IMR-90 (cell line): ENCODE measurements at regions not wholly inside any gene's neighbourhood (a gene's known extent, or its start where the extent isn't known, plus 50 kb on each side); places are given as distances from the start of the nearest gene placed in this dataset.

ENCODE experiments used
- ATAC-seq: fragments of 200-7000 bp; cut with Tn5 transposase; 2 replicates; pipeline ENCODE4 v1.9.1; 2020; ENCODE audit warnings: low read depth, mild to moderate bottlenecking, moderate library complexity
- BruUV-seq: library from RNA; stranded (reverse); fragments of 400-500 nt; replicated peaks from 2 replicates; lab custom pipeline; 2021; lab: Mats Ljungman, UMichigan
- CTCF ChIA-PET: fragments of 300-600 bp; formaldehyde crosslinking; extraction: SDS; loops from one replicate; lab custom pipeline; 2021; ENCODE audit warnings: antibody characterized with exemption; lab: Yijun Ruan, JAX
- POLR2A ChIA-PET: fragments of 300-600 bp; sonication (Branson Sonifier 250); formaldehyde crosslinking; loops from one replicate; lab custom pipeline; 2022; ENCODE audit warnings: antibody characterized with exemption; ENCODE audit not compliant: unreplicated experiment; lab: Charles Lee
- DNase-seq: peaks from one replicate; pipeline ENCODE4 v3.0.0; 2013
- H2AFZ ChIP-seq: replicated peaks from 2 replicates; pipeline ENCODE3; 2013; ENCODE audit warnings: low read length, mild to moderate bottlenecking; ENCODE audit not compliant: poor library complexity
- H2AK5ac ChIP-seq: 2 replicates; pipeline ENCODE4 v1.6.1; 2013; ENCODE audit warnings: low read depth, low read length, inconsistent platforms
- H2AK9ac ChIP-seq: replicated peaks from 2 replicates; pipeline ENCODE3; 2013; ENCODE audit warnings: mild to moderate bottlenecking, low read depth, low read length, moderate library complexity; ENCODE audit not compliant: poor library complexity
- H2BK120ac ChIP-seq: 2 replicates; pipeline ENCODE4 v1.6.1; 2013; ENCODE audit warnings: low read depth, low read length, inconsistent platforms
- H2BK15ac ChIP-seq: 3 replicates; pipeline ENCODE4 v1.6.1; 2013; ENCODE audit warnings: low read depth, low read length, inconsistent platforms
- H2BK20ac ChIP-seq: 2 replicates; pipeline ENCODE4 v1.6.1; 2013; ENCODE audit warnings: low read depth, mild to moderate bottlenecking, inconsistent platforms, low read length, moderate library complexity
- H2BK5ac ChIP-seq: 2 replicates; pipeline ENCODE4 v1.6.1; 2013; ENCODE audit warnings: mild to moderate bottlenecking, low read depth, low read length, inconsistent platforms; ENCODE audit not compliant: poor library complexity, severe bottlenecking
- H3K14ac ChIP-seq: replicated peaks from 2 replicates; pipeline ENCODE4 v1.6.1; 2013; ENCODE audit warnings: low read depth, low read length, inconsistent platforms
- H3K18ac ChIP-seq: 2 replicates; pipeline ENCODE4 v1.6.1; 2013; ENCODE audit warnings: low read depth, low read length, control low read depth
- H3K23ac ChIP-seq: 2 replicates; pipeline ENCODE4 v1.6.1; 2013; ENCODE audit warnings: low read depth, low read length, inconsistent platforms
- H3K27ac ChIP-seq: 2 replicates; pipeline ENCODE4 v1.5.1; 2013; ENCODE audit warnings: mild to moderate bottlenecking, control low read depth, low read length; ENCODE audit not compliant: insufficient read depth
- H3K27me3 ChIP-seq: 2 replicates; pipeline ENCODE4 v1.6.1; 2013; ENCODE audit warnings: low read length; ENCODE audit not compliant: control insufficient read depth, insufficient read depth
- H3K36me3 ChIP-seq: 2 replicates; pipeline ENCODE4 v1.6.1; 2013; ENCODE audit warnings: low read length, mixed read lengths; ENCODE audit not compliant: control insufficient read depth, insufficient read depth
- H3K4ac ChIP-seq: 2 replicates; pipeline ENCODE4 v1.6.1; 2013; ENCODE audit warnings: low read depth, low read length, inconsistent platforms
- H3K4me1 ChIP-seq: 2 replicates; pipeline ENCODE4 v1.6.1; 2013; ENCODE audit warnings: low read length, mixed read lengths; ENCODE audit not compliant: control insufficient read depth, insufficient read depth
- H3K4me2 ChIP-seq: 2 replicates; pipeline ENCODE4 v1.6.1; 2013; ENCODE audit warnings: low read depth, mild to moderate bottlenecking, control low read depth, low read length, moderate library complexity
- H3K4me3 ChIP-seq: 2 replicates; pipeline ENCODE4 v1.5.1; 2013; ENCODE audit warnings: low read depth, mild to moderate bottlenecking, control low read depth, low read length, moderate library complexity; ENCODE audit not compliant: insufficient read depth
- H3K56ac ChIP-seq: 2 replicates; pipeline ENCODE4 v1.6.1; 2013; ENCODE audit warnings: low read length, inconsistent platforms; ENCODE audit not compliant: insufficient read depth; ENCODE audit errors: extremely low read depth
- H3K79me1 ChIP-seq, 2 experiments: 2 replicates each; pipeline ENCODE4 v1.6.1; 2013; ENCODE audit warnings: low read length in 2 of 2, inconsistent platforms in 1 of 2, low read depth in 1 of 2
- H3K9ac ChIP-seq: 2 replicates; pipeline ENCODE4 v1.6.1; 2013; ENCODE audit warnings: low read depth, low read length, control low read depth
- H3K9me1 ChIP-seq: 2 replicates; pipeline ENCODE4 v1.6.1; 2013; ENCODE audit warnings: low read length, inconsistent platforms; ENCODE audit not compliant: insufficient read depth
- H3K9me3 ChIP-seq: 2 replicates; pipeline ENCODE4 v1.6.1; 2013; ENCODE audit warnings: low read length; ENCODE audit not compliant: control insufficient read depth, insufficient read depth
- H4K20me1 ChIP-seq: 2 replicates; pipeline ENCODE4 v1.6.1; 2013; ENCODE audit warnings: low read length, inconsistent platforms; ENCODE audit not compliant: insufficient read depth
- H4K5ac ChIP-seq: 2 replicates; pipeline ENCODE4 v1.6.1; 2013; ENCODE audit warnings: mild to moderate bottlenecking, low read depth, low read length, control low read depth
- H4K8ac ChIP-seq, 2 experiments: 2 replicates each; pipeline ENCODE4 v1.6.1; 2013; ENCODE audit warnings: low read depth in 2 of 2, low read length in 2 of 2, control low read depth in 1 of 2, inconsistent platforms in 1 of 2
- H4K91ac ChIP-seq: 2 replicates; pipeline ENCODE4 v1.6.1; 2013; ENCODE audit warnings: low read depth, low read length, inconsistent platforms; ENCODE audit not compliant: insufficient read depth
- CEBPB ChIP-seq: IDR thresholded peaks from 2 replicates; pipeline ENCODE4 v1.6.1; 2012; ENCODE audit warnings: low read depth, low read length, improper control_type of control experiment
- CHD1 ChIP-seq: IDR thresholded peaks from 2 replicates; pipeline ENCODE4 v1.6.1; 2012; ENCODE audit warnings: low read depth, low read length, improper control_type of control experiment
- FOS ChIP-seq: fragments of 150-350 bp; IDR thresholded peaks from 2 replicates; pipeline ENCODE4 v1.6.1; 2016; ENCODE audit warnings: low read depth, low read length
- MAFK ChIP-seq: IDR thresholded peaks from 2 replicates; pipeline ENCODE4 v1.6.1; 2012; ENCODE audit warnings: low read depth, low read length, improper control_type of control experiment
- MAZ ChIP-seq: IDR thresholded peaks from 2 replicates; pipeline ENCODE4 v1.6.1; 2012; ENCODE audit warnings: low read depth, mild to moderate bottlenecking, low read length, improper control_type of control experiment, moderate library complexity, borderline replicate concordance
- NFE2L2 ChIP-seq: fragments of 150-350 bp; IDR thresholded peaks from 2 replicates; pipeline ENCODE4 v1.6.1; 2016; ENCODE audit warnings: low read depth, mild to moderate bottlenecking, low read length
- POLR2A ChIP-seq: IDR thresholded peaks from 2 replicates; pipeline ENCODE4 v1.6.1; 2012; ENCODE audit warnings: mild to moderate bottlenecking, low read depth, low read length
- RAD21 ChIP-seq: IDR thresholded peaks from 2 replicates; pipeline ENCODE4 v1.6.1; 2012; ENCODE audit warnings: low read length, improper control_type of control experiment
- RCOR1 ChIP-seq: IDR thresholded peaks from 2 replicates; pipeline ENCODE4 v1.6.1; 2012; ENCODE audit warnings: mild to moderate bottlenecking, low read length, improper control_type of control experiment; ENCODE audit not compliant: insufficient replicate concordance
- RFX5 ChIP-seq: IDR thresholded peaks from 2 replicates; pipeline ENCODE4 v1.8.0; 2012; ENCODE audit warnings: low read depth, mild to moderate bottlenecking, low read length, moderate library complexity
- SMC3 ChIP-seq: fragments of 150-350 bp; IDR thresholded peaks from 2 replicates; pipeline ENCODE4 v1.6.1; 2016; ENCODE audit warnings: low read depth, mild to moderate bottlenecking, antibody characterized with exemption, low read length, moderate library complexity
- dilution Hi-C: fragments of 300-500 bp; cut with HindIII; formaldehyde crosslinking; loops from one replicate; pipeline ENCODE4 v1.14.3; 2018; ENCODE audit warnings: low sequenced_read_pairs; ENCODE audit not compliant: unreplicated experiment
- in situ Hi-C: fragments of 300-500 bp; cut with MboI; formaldehyde crosslinking; loops from 3 replicates; pipeline ENCODE4 v1.14.3; 2019; ENCODE audit warnings: low sequenced_read_pairs, inconsistent platforms, mixed read lengths
- intact Hi-C: fragments of 100-400 bp; cut with micrococcal nuclease; formaldehyde crosslinking; loops from 2 replicates; pipeline ENCODE4 v1.10.0; 2022
- TF ChIP-seq, protein P1 (sequence below): fragments of 150-350 bp; IDR thresholded peaks from 2 replicates; pipeline ENCODE4 v1.6.1; 2016; ENCODE audit warnings: low read depth, mild to moderate bottlenecking, low read length, moderate library complexity, borderline replicate concordance
- TF ChIP-seq, protein P2 (sequence below): fragments of 150-350 bp; IDR thresholded peaks from 2 replicates; pipeline ENCODE4 v1.6.1; 2017; ENCODE audit warnings: mild to moderate bottlenecking, antibody characterized with exemption, low read length, low read depth

DNA sequence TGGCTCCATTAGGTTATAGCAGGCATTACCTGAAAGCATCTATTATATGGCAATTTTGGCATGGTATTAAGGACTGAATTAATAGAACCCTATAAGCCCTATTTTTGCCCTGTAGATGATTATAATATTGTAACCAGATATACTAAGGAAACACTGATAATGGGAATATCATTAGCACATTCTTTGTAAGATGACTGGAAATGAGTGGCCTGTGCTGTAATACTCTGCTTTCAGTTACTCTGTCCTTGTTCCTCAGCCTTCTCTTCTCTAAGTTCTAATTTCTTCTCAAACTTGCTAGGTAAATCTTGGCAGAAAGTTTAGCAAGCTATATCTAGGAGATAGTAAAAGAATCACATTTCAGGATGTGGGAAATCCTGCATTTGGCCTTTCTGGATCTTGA, 74.0 kb upstream of the ITPRID2 start:
- CTCF ChIA-PET, result interaction anchor here (1.5 kb wide), 1 partner anchor 35 kb away, joined by 3 read pairs; no protein-coding TSS in a partner anchor
- in situ Hi-C loops, result no loop called here
- Histone ChIP-seq H3K4ac (no peak overlapping the region), H4K8ac (no peak overlapping the region), H2BK15ac (no peak overlapping the region), H3K36me3 (no peaks in the 10 kb centered on the region), H3K4me3 (no peak overlapping the region), H3K9me3 (no peaks in the 10 kb centered on the region), H3K56ac (no peak overlapping the region), H4K91ac (no peak overlapping the region), H3K18ac (peak overlapping the region; percentile 61; the same call in 1 of the 2 replicates), H4K20me1 (no peaks in the 10 kb centered on the region), H2BK20ac (no peak overlapping the region), H3K27me3 (no peaks in the 10 kb centered on the region), H2BK5ac (peak overlapping the region; percentile 3), H2AK9ac (no peak overlapping the region), H3K4me2 (no peak overlapping the region), H4K5ac (no peak overlapping the region), H3K4me1 (peaks cover 3% of the 10 kb centered on the region), H2AK5ac (no peak overlapping the region), H2AFZ (no peak overlapping the region), H3K79me1 (no peaks in the 10 kb centered on the region), H3K9me1 (no peaks in the 10 kb centered on the region), H3K27ac (no peak overlapping the region), H3K9ac (no peak overlapping the region), H3K23ac (no peak overlapping the region), H2BK120ac (no peak overlapping the region), H3K14ac (no peak overlapping the region)
- intact Hi-C loops, result loop anchor here (2.0 kb wide), 1 partner anchor 65 kb away; no protein-coding TSS in a partner anchor
- TF ChIP-seq SMC3 (no peak), MAFK (no peak), CEBPB (no peak), RAD21 (no peak), RCOR1 (no peak), NFE2L2 (no peak), FOS (no peak), POLR2A (no peak), RFX5 (no peak), MAZ (no peak), CHD1 (no peak)
- TF ChIP-seq, protein P1, sequence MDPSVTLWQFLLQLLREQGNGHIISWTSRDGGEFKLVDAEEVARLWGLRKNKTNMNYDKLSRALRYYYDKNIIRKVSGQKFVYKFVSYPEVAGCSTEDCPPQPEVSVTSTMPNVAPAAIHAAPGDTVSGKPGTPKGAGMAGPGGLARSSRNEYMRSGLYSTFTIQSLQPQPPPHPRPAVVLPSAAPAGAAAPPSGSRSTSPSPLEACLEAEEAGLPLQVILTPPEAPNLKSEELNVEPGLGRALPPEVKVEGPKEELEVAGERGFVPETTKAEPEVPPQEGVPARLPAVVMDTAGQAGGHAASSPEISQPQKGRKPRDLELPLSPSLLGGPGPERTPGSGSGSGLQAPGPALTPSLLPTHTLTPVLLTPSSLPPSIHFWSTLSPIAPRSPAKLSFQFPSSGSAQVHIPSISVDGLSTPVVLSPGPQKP, result no peak
- TF ChIP-seq, protein P2, sequence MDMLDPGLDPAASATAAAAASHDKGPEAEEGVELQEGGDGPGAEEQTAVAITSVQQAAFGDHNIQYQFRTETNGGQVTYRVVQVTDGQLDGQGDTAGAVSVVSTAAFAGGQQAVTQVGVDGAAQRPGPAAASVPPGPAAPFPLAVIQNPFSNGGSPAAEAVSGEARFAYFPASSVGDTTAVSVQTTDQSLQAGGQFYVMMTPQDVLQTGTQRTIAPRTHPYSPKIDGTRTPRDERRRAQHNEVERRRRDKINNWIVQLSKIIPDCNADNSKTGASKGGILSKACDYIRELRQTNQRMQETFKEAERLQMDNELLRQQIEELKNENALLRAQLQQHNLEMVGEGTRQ, result no peak
- no peak for ATAC-seq
- POLR2A ChIA-PET, result no interaction called here
- no peak for DNase-seq
- dilution Hi-C loops, result no loop called here
- no TSS peak for BruUV-seq
